Brain pericyte (primary cell): ENCODE measurements at regions not wholly inside any gene's neighbourhood (a gene's known extent, or its start where the extent isn't known, plus 50 kb on each side); places are given as distances from the start of the nearest gene placed in this dataset.
"Not testable (repeated sequence)": the region's sequence is repeated elsewhere in the genome, so short reads cannot be mapped to it uniquely, and the experiment has no call there.

Experiments used
- DNase-seq: peaks from one replicate; pipeline ENCODE4 v3.0.0-alpha.2; 2012; ENCODE audit warnings: low read depth, low spot score

- no peak for DNase-seq
Measured at GRCh38 chr15:93362203-93362602, 273.2 kb upstream of the RGMA start.

- DNase-seq = no peak
Measured at GRCh38 chr15:93361703-93362102, 272.7 kb upstream of the RGMA start.

GRCh38 chr15:93360976-93361375 is 272.0 kb upstream of the RGMA start:
- no peak for DNase-seq

GRCh38 chr15:93360318-93360717 is 271.3 kb upstream of the RGMA start:
- DNase-seq = no peak

- DNase-seq = no peak
Measured at GRCh38 chr15:93359425-93360131, 270.6 kb upstream of the RGMA start.

GRCh38 chr15:93359060-93359408 is 270.0 kb upstream of the RGMA start:
- DNase-seq = no peak

GRCh38 chr15:93358166-93359059 is 269.4 kb upstream of the RGMA start:
- no peak for DNase-seq

GRCh38 chr15:93348711-93349545 is 259.9 kb upstream of the RGMA start:
- DNase-seq = no peak

- DNase-seq = no peak
Measured at GRCh38 chr15:93347986-93348385, 259.0 kb upstream of the RGMA start.

- DNase-seq = no peak
Measured at GRCh38 chr15:93345981-93346380, 257.0 kb upstream of the RGMA start.

GRCh38 chr15:93343402-93343801 is 254.4 kb upstream of the RGMA start:
- not testable (repeated sequence) for DNase-seq

GRCh38 chr15:93341164-93341563 is 252.2 kb upstream of the RGMA start:
- DNase-seq = no peak

- no peak for DNase-seq
Measured at GRCh38 chr15:93340406-93340805, 251.4 kb upstream of the RGMA start.

GRCh38 chr15:93333796-93334195 is 244.8 kb upstream of the RGMA start:
- no peak for DNase-seq

- not testable (repeated sequence) for DNase-seq
Measured at GRCh38 chr15:93333126-93333525, 244.1 kb upstream of the RGMA start.

- no peak for DNase-seq
Measured at GRCh38 chr15:93332168-93332553, 243.2 kb upstream of the RGMA start.

- no peak for DNase-seq
Measured at GRCh38 chr15:93331545-93332167, 242.6 kb upstream of the RGMA start.

- DNase-seq = no peak
Measured at GRCh38 chr15:93330912-93331544, 242.0 kb upstream of the RGMA start.

GRCh38 chr15:93327364-93327763 is 238.4 kb upstream of the RGMA start:
- no peak for DNase-seq

- DNase-seq = no peak
Measured at GRCh38 chr15:93324186-93324975, 235.4 kb upstream of the RGMA start.
